Right lobe of liver (tissue), 4 donors: ENCODE measurements at regions not wholly inside any gene's neighbourhood (a gene's known extent, or its start where the extent isn't known, plus 50 kb on each side); places are given as distances from the start of the nearest gene placed in this dataset.

ENCODE experiments used
- POLR2A ChIP-seq: fragments of 450-650 bp; IDR thresholded peaks from one replicate; pipeline ENCODE4 v1.6.1; 2017; ENCODE audit warnings: antibody characterized with exemption, mild to moderate bottlenecking
- TF ChIP-seq, protein P1 (sequence below), 4 donors: fragments of 200-600 bp in 3 of 4; fragments of 450-650 bp in 1 of 4; IDR thresholded peaks; one replicate each; pipeline versions ENCODE4 v1.5.1 to v1.8.0; 2016 to 2022; ENCODE audit warnings: antibody characterized with exemption in 4 of 4, mild to moderate bottlenecking in 2 of 4
- donor health status: DM: no; HTN: no; CAD: no.
- donor health status: DM: no; HTN: no; CAD: no.
- donor health status: DM: no; HTN: yes; CAD: no.

DNA sequence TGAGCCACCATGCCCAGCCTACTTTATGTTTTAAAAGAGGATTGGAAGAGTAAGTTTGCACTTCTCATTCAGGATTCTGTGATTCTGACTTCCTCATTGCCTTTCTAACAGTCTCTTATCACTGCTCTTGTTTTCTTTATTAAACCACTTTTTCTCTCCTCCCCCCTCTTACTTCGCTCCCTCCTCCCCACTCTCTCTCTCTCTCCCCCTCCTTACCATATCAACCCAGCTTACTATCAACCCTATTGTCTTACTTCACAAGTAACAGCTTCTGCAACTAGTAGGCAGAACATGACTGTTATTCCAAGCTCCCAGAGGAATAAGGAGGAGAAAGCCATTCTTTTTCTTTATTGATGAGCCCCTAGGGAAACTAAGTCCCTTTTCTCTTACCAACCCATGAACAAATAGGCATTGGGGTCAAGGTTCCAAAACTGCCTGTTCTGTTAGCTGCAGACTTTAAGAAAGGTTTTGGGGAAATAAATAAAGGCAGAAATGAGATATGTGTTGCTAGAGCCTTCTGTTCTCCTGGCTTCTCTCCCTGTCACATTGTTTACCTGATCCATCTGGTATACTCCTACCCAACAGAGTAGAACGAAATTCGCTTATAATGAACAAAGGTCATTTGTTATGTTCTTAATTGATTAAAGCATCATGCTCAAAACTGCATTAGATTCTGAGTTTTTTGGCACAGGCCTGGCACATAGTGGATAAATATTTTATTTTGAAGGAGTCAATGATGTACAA lies 56.4 kb upstream of the RASGRP1 start:
- no peak for TF ChIP-seq POLR2A
- TF ChIP-seq, protein P1, sequence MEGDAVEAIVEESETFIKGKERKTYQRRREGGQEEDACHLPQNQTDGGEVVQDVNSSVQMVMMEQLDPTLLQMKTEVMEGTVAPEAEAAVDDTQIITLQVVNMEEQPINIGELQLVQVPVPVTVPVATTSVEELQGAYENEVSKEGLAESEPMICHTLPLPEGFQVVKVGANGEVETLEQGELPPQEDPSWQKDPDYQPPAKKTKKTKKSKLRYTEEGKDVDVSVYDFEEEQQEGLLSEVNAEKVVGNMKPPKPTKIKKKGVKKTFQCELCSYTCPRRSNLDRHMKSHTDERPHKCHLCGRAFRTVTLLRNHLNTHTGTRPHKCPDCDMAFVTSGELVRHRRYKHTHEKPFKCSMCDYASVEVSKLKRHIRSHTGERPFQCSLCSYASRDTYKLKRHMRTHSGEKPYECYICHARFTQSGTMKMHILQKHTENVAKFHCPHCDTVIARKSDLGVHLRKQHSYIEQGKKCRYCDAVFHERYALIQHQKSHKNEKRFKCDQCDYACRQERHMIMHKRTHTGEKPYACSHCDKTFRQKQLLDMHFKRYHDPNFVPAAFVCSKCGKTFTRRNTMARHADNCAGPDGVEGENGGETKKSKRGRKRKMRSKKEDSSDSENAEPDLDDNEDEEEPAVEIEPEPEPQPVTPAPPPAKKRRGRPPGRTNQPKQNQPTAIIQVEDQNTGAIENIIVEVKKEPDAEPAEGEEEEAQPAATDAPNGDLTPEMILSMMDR (IDR thresholded peaks at IDR 0.05) = no peak
